Omental fat pad (tissue), 3 donors: ENCODE measurements at regions not wholly inside any gene's neighbourhood (a gene's known extent, or its start where the extent isn't known, plus 50 kb on each side); places are given as distances from the start of the nearest gene placed in this dataset.

ENCODE experiments used
- ATAC-seq: fragments of 150-250 bp; one replicate; pipeline ENCODE4 v1.9.1; 2016; ENCODE audit warnings: mild to moderate bottlenecking, moderate library complexity; ENCODE audit not compliant: low FRiP score
- DNase-seq: peaks from one replicate; pipeline ENCODE4 v3.0.0-alpha.2; 2019; ENCODE audit warnings: low spot score
- TF ChIP-seq, protein P1 (sequence below), 3 donors: fragments of 450-650 bp; IDR thresholded peaks; one replicate each; pipeline ENCODE4 v1.5.1; 2016 to 2017; ENCODE audit warnings: antibody characterized with exemption in 3 of 3, mild to moderate bottlenecking in 3 of 3, moderate library complexity in 2 of 3

DNA sequence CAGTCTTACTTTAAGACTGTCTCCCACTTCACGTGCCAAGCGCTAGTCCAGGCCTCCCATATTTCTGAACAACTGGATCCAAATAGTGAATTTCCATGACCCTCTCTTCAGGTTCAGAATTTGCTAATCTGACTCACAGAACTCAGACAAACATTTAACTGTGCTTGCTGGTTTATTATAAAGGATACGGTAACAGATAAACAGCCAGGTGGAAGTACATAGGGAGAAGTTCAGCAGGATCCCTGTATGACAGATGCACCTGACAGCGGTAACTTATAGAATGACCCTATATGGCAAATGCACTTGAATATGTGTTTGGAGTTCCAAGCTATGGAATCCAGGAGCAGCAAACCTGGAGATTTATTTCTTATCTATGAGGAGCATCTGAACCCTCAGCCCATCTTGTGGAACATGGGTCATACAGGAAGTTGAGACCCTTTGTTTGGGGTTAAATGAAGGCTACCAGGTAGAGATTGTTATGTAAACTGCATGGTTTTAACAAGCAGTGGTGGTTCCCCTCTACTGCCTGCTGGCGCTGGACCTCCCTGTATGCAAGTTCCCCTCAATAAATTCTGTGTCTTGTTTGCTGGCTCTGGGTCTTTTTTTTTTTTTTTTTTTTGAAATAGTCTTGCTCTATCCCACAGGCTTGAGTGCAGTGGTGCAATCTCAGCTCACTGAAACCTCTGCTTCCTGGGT is 622.6 kb downstream of the KCNJ2 start:
- ATAC-seq (no peak), DNase-seq (no peak)
- TF ChIP-seq, protein P1, sequence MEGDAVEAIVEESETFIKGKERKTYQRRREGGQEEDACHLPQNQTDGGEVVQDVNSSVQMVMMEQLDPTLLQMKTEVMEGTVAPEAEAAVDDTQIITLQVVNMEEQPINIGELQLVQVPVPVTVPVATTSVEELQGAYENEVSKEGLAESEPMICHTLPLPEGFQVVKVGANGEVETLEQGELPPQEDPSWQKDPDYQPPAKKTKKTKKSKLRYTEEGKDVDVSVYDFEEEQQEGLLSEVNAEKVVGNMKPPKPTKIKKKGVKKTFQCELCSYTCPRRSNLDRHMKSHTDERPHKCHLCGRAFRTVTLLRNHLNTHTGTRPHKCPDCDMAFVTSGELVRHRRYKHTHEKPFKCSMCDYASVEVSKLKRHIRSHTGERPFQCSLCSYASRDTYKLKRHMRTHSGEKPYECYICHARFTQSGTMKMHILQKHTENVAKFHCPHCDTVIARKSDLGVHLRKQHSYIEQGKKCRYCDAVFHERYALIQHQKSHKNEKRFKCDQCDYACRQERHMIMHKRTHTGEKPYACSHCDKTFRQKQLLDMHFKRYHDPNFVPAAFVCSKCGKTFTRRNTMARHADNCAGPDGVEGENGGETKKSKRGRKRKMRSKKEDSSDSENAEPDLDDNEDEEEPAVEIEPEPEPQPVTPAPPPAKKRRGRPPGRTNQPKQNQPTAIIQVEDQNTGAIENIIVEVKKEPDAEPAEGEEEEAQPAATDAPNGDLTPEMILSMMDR (IDR thresholded peaks at IDR 0.05): no peak

DNA sequence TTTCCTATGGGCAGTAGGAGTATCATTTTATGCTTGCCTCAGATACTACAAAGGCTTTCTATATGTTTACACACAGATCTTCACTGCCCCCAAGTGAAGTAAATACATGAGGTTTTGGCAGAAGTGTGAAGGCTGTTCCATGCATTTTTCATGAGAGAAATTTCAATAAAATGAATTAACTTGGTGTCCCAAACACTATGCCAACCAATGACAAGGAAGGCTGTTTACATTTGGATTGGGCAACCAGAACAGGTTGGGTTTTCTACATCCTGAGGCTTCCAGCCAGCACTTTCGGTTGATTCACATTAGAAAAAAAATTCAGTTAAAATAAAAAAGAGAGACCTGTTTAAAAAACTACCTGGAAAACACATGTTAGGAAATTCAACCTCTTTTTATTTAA is 625.4 kb downstream of the KCNJ2 start:
- ATAC-seq: no peak
- TF ChIP-seq, protein P1 (IDR thresholded peaks at IDR 0.05): no peak

DNA sequence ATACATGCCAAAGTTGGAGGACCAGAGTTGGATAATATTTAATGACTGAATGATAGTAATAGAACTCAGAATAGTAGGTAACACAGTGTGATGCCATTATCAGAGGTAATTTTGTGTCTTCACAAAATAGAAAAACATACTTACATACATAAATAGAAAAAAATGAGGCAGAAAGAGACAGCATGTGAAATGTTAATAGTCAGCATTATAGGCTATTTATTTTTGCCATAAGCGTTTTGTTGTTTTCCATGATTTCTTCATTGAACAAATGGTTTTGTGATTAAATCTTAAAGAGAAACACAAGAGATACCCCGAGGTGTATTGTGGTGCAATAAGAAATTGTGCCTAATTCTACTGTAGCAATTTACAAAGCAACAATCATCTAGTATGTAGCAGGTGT is 626.3 kb downstream of the KCNJ2 start:
- DNase-seq (no peak), ATAC-seq (no peak)
- TF ChIP-seq, protein P1 (IDR thresholded peaks at IDR 0.05): no peak

More for the DNA sequence above, 625.4 kb downstream of the KCNJ2 start:
- DNase-seq: no peak

DNA sequence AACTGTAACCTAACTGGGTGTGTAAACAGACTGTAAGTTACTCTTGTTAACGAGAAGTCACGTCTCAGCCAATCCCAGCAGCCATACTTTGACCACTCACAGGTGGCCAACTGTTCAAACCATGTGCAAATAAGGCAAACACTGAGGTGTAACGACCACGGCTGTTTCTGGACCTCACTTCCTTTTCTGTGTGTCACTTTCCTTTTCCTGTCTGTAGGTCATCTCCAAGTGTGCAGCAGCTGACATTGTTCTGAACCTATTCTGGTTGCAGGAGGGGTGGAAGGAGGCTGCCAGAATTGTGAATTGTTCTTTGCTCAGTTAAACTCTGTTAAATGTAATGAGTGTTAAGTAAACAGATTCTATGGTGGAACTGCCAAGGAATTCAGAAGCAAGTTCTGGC is 627.4 kb downstream of the KCNJ2 start:
- DNase-seq (no peak), ATAC-seq (no peak)
- TF ChIP-seq, protein P1 (IDR thresholded peaks at IDR 0.05): no peak

DNA sequence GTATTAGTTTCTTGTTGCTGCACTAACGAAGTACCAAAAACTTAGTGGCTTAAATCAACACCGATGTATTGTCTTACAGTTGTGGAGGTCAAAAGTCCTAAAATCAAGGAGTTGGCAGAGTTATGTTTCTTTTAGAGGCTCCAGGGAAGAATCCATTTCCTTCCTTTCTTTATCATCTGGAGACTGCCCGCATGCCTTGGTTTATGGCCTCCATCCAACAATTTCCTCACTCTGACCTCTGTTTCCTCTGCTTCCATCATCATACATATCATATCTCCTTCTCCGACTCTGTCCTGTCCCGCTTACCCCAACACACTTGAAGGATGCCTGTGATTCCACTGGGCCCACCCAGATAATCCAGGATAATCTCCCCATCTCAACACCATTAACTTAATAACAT is 627.8 kb downstream of the KCNJ2 start:
- DNase-seq (no peak), ATAC-seq (no peak)
- TF ChIP-seq, protein P1 (IDR thresholded peaks at IDR 0.05): no peak

DNA sequence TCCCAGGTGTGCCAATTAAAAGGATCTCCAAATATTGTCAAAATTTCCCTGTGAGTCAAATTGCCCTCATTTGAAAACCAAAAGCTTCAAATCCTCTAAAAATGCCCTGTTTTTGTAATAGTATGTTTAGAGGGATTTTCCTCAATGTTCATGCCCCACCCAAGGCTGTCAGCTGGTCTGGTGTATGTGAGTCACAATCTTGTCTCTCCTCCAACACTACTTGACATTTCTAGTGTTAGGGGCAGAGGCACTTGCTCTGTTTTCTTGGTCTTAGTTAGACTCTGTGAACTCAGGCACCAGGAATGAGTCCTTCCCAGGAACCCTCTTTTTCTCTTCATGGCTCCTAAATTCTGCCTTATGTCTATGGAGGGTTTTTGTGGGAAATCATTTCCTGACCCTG is 634.8 kb downstream of the KCNJ2 start:
- no peak for ATAC-seq
- no peak for DNase-seq
- TF ChIP-seq, protein P1 (IDR thresholded peaks at IDR 0.05): no peak

DNA sequence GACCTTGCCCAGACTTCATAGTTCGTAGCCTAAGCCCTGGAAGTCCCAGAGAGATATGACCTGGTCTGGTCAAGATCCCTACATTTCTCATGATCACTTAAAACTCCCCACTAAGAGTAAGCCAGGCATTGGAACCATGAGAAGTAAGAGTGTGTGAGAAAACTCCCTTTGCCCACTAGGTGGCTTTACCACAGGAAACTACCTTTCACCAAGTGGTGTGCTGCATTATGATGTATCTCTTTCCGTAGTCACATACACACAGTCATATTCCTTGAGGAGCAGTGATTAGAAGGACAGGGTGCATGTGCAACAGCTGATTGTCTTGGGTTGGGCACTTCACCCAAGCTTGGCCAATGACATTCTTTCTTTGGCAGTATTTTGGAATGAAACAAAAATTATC is 639.3 kb downstream of the KCNJ2 start:
- TF ChIP-seq, protein P1 (IDR thresholded peaks at IDR 0.05): no peak
- ATAC-seq (no peak), DNase-seq (no peak)
